ENCODE measurements at regions not wholly inside any gene's neighbourhood (a gene's known extent, or its start where the extent isn't known, plus 50 kb on each side); places are given as distances from the start of the nearest gene placed in this dataset.

- Histone ChIP-seq H3K23ac (ENCODE audit: insufficient read length, low read depth, low read length) (no peak overlapping the region), H3K4me1 (ENCODE audit: insufficient read depth, low read length) (no peaks in the 10 kb centered on the region), H3T11ph (ENCODE audit: low read length) (no peak overlapping the region), H3K4ac (ENCODE audit: low read depth, low read length) (no peak overlapping the region), H3K18ac (ENCODE audit: insufficient read length, low read depth, low read length) (no peak overlapping the region), H2BK120ac (ENCODE audit: low read depth, low read length, poor library complexity, severe bottlenecking) (no peak overlapping the region), H2AK5ac (ENCODE audit: insufficient read length, low read length) (no peak overlapping the region), H3K79me2 (ENCODE audit: insufficient read depth, low read length) (no peaks in the 10 kb centered on the region), H3K14ac (ENCODE audit: insufficient read depth, low read length) (no peak overlapping the region), H3K4me2 (ENCODE audit: insufficient read depth, insufficient read length, low read length) (no peak overlapping the region), H3K9me3 (ENCODE audit: control insufficient read depth, low read depth, low read length) (no peaks in the 10 kb centered on the region), H3K27ac (ENCODE audit: insufficient read length, low read depth, low read length) (no peak overlapping the region), H3K27me3 (ENCODE audit: insufficient read depth, low read length) (no peaks in the 10 kb centered on the region), H2AFZ (ENCODE audit: low read length) (no peak overlapping the region), H3K23me2 (ENCODE audit: insufficient read length, low read depth, low read length, poor library complexity, severe bottlenecking) (no peaks in the 10 kb centered on the region), H3K56ac (ENCODE audit: insufficient read length, low read depth, low read length) (no peak overlapping the region), H4K91ac (ENCODE audit: insufficient read length, low read depth, low read length) (no peak overlapping the region), H4K8ac (replicated peaks; ENCODE audit: insufficient read length, low read depth, low read length) (no peak overlapping the region), H2BK20ac (ENCODE audit: low read depth, low read length, poor library complexity, severe bottlenecking) (no peak overlapping the region), H4K20me1 (ENCODE audit: control insufficient read depth, insufficient read depth, insufficient read length) (no peaks in the 10 kb centered on the region), H3K79me1 (ENCODE audit: insufficient read depth, low read depth, low read length, poor library complexity, severe bottlenecking) (no peaks in the 10 kb centered on the region), H2BK5ac (ENCODE audit: insufficient read length, low read length) (no peak overlapping the region), H2BK15ac (ENCODE audit: low read depth, low read length) (no peak overlapping the region), H2BK12ac (ENCODE audit: insufficient read length, low read depth, low read length) (no peak overlapping the region), H3K9ac (ENCODE audit: extremely low read depth, insufficient read length, low read length) (no peak overlapping the region), H4K5ac (ENCODE audit: insufficient read length, low read depth, low read length) (no peak overlapping the region)
- DNase-seq: no peak
- no CpG with 5 or more reads among the region's 1 CpG for WGBS (ENCODE audit: extremely low coverage, insufficient read length, low lambda C conversion rate)
- TF ChIP-seq, protein P1, sequence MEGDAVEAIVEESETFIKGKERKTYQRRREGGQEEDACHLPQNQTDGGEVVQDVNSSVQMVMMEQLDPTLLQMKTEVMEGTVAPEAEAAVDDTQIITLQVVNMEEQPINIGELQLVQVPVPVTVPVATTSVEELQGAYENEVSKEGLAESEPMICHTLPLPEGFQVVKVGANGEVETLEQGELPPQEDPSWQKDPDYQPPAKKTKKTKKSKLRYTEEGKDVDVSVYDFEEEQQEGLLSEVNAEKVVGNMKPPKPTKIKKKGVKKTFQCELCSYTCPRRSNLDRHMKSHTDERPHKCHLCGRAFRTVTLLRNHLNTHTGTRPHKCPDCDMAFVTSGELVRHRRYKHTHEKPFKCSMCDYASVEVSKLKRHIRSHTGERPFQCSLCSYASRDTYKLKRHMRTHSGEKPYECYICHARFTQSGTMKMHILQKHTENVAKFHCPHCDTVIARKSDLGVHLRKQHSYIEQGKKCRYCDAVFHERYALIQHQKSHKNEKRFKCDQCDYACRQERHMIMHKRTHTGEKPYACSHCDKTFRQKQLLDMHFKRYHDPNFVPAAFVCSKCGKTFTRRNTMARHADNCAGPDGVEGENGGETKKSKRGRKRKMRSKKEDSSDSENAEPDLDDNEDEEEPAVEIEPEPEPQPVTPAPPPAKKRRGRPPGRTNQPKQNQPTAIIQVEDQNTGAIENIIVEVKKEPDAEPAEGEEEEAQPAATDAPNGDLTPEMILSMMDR (conservative IDR thresholded peaks at IDR 0.05): no peak
- Mint-ChIP-seq H3K4me1 (no peaks in the 10 kb centered on the region), H3K27me3 (ENCODE audit: low read depth) (no peaks in the 10 kb centered on the region), H3K9me3 (no peaks in the 10 kb centered on the region), H3K27ac (no peak overlapping the region), H3K36me3 (ENCODE audit: insufficient read depth in 1 of 3, low read depth in 3 of 3) (no peaks in the 10 kb centered on the region), H3K4me3 (no peak overlapping the region)
Observed at GRCh38 chr6:8881663-8882062, 446.3 kb upstream of the SLC35B3 start.

All from H9 (cell line).